ENCODE measurements at regions not wholly inside any gene's neighbourhood (a gene's known extent, or its start where the extent isn't known, plus 50 kb on each side); places are given as distances from the start of the nearest gene placed in this dataset.

- Histone ChIP-seq H4K20me1 (ENCODE audit: insufficient read depth, low read length) (no peaks in the 10 kb centered on the region), H2AFZ (ENCODE audit: low read depth, low read length) (peak overlapping the region; percentile 15), H3K4me3 (ENCODE audit: insufficient read depth, low read depth, low read length) (no peak overlapping the region), H3K9me3 (ENCODE audit: insufficient read depth, low read depth, low read length) (no peaks in the 10 kb centered on the region), H3K27ac (ENCODE audit: low read depth, low read length) (no peak overlapping the region), H3K27me3 (ENCODE audit: insufficient read depth, low read length) (no peaks in the 10 kb centered on the region), H3K36me3 (ENCODE audit: insufficient read depth, low read length) (no peaks in the 10 kb centered on the region), H3K79me2 (ENCODE audit: insufficient read depth, low read length) (no peaks in the 10 kb centered on the region), H3K9ac (ENCODE audit: low read length) (no peak overlapping the region), H3K4me1 (ENCODE audit: insufficient read depth, low read length) (no peaks in the 10 kb centered on the region), H3K4me2 (ENCODE audit: low read length) (no peak overlapping the region)
- TF ChIP-seq EZH2 (IDR thresholded peaks at IDR 0.05; ENCODE audit: insufficient read depth, low read length), result no peak
- no peak for TF ChIP-seq CTCF (IDR thresholded peaks at IDR 0.05; ENCODE audit: insufficient read depth, low read depth, low read length)
- H3K27me3 Mint-ChIP-seq (ENCODE audit: low read depth, unreplicated experiment), result no peaks in the 10 kb centered on the region
- no peak overlapping the region for H3K27ac Mint-ChIP-seq (ENCODE audit: unreplicated experiment)
- no peak overlapping the region for H3K4me3 Mint-ChIP-seq (ENCODE audit: unreplicated experiment)
- no peak for DNase-seq (ENCODE audit: low read depth)
- no peaks in the 10 kb centered on the region for H3K9me3 Mint-ChIP-seq (ENCODE audit: unreplicated experiment)
- H3K4me1 Mint-ChIP-seq (ENCODE audit: low read depth, unreplicated experiment), result no peaks in the 10 kb centered on the region
- no peak for FAIRE-seq
- H3K36me3 Mint-ChIP-seq (ENCODE audit: low read depth, unreplicated experiment), result no peaks in the 10 kb centered on the region
Observed at GRCh38 chr3:145889730-145890129, 271.3 kb downstream of the PLOD2 start.

GRCh38 chr3:145892869-145893268 lies 268.1 kb downstream of the PLOD2 start:
- H4K20me1 ChIP-seq (ENCODE audit: insufficient read depth, low read length), result no peaks in the 10 kb centered on the region
- no peak for TF ChIP-seq CTCF (IDR thresholded peaks at IDR 0.05; ENCODE audit: insufficient read depth, low read depth, low read length)
- TF ChIP-seq EZH2 (IDR thresholded peaks at IDR 0.05; ENCODE audit: insufficient read depth, low read length), result no peak
- DNase-seq (ENCODE audit: low read depth) (no peak), FAIRE-seq (no peak)
- Mint-ChIP-seq H3K36me3 (ENCODE audit: low read depth, unreplicated experiment) (no peaks in the 10 kb centered on the region), H3K4me1 (ENCODE audit: low read depth, unreplicated experiment) (no peaks in the 10 kb centered on the region), H3K4me3 (ENCODE audit: unreplicated experiment) (no peak overlapping the region), H3K27me3 (ENCODE audit: low read depth, unreplicated experiment) (no peaks in the 10 kb centered on the region), H3K27ac (ENCODE audit: unreplicated experiment) (no peak overlapping the region), H3K9me3 (ENCODE audit: unreplicated experiment) (no peaks in the 10 kb centered on the region)
- H2AFZ ChIP-seq (ENCODE audit: low read depth, low read length), result no peak overlapping the region
- no peaks in the 10 kb centered on the region for H3K9me3 ChIP-seq (ENCODE audit: insufficient read depth, low read depth, low read length)
- H3K36me3 ChIP-seq (ENCODE audit: insufficient read depth, low read length), result no peaks in the 10 kb centered on the region
- no peaks in the 10 kb centered on the region for H3K27me3 ChIP-seq (ENCODE audit: insufficient read depth, low read length)
- H3K4me2 ChIP-seq (ENCODE audit: low read length), result no peak overlapping the region
- H3K27ac ChIP-seq (ENCODE audit: low read depth, low read length), result no peak overlapping the region
- no peaks in the 10 kb centered on the region for H3K79me2 ChIP-seq (ENCODE audit: insufficient read depth, low read length)
- H3K4me1 ChIP-seq (ENCODE audit: insufficient read depth, low read length), result no peaks in the 10 kb centered on the region
- no peak overlapping the region for H3K4me3 ChIP-seq (ENCODE audit: insufficient read depth, low read depth, low read length)
- no peak overlapping the region for H3K9ac ChIP-seq (ENCODE audit: low read length)

- no peaks in the 10 kb centered on the region for H3K9me3 ChIP-seq (ENCODE audit: insufficient read depth, low read depth, low read length)
- no peaks in the 10 kb centered on the region for H3K36me3 Mint-ChIP-seq (ENCODE audit: low read depth, unreplicated experiment)
- TF ChIP-seq EZH2 (IDR thresholded peaks at IDR 0.05; ENCODE audit: insufficient read depth, low read length) (no peak), CTCF (IDR thresholded peaks at IDR 0.05; ENCODE audit: insufficient read depth, low read depth, low read length) (no peak)
Observed at GRCh38 chr3:145893331-145893730, 267.7 kb downstream of the PLOD2 start.

More at GRCh38 chr3:145893331-145893730, 267.7 kb downstream of the PLOD2 start:
- Mint-ChIP-seq H3K9me3 (ENCODE audit: unreplicated experiment) (no peaks in the 10 kb centered on the region), H3K27me3 (ENCODE audit: low read depth, unreplicated experiment) (no peaks in the 10 kb centered on the region), H3K4me1 (ENCODE audit: low read depth, unreplicated experiment) (no peaks in the 10 kb centered on the region), H3K4me3 (ENCODE audit: unreplicated experiment) (no peak overlapping the region), H3K27ac (ENCODE audit: unreplicated experiment) (no peak overlapping the region)
- Histone ChIP-seq H3K4me2 (ENCODE audit: low read length) (no peak overlapping the region), H3K4me1 (ENCODE audit: insufficient read depth, low read length) (no peaks in the 10 kb centered on the region), H3K27ac (ENCODE audit: low read depth, low read length) (no peak overlapping the region), H3K79me2 (ENCODE audit: insufficient read depth, low read length) (no peaks in the 10 kb centered on the region), H3K4me3 (ENCODE audit: insufficient read depth, low read depth, low read length) (no peak overlapping the region), H2AFZ (ENCODE audit: low read depth, low read length) (no peak overlapping the region), H3K36me3 (ENCODE audit: insufficient read depth, low read length) (no peaks in the 10 kb centered on the region), H3K27me3 (ENCODE audit: insufficient read depth, low read length) (no peaks in the 10 kb centered on the region), H3K9ac (ENCODE audit: low read length) (no peak overlapping the region), H4K20me1 (ENCODE audit: insufficient read depth, low read length) (no peaks in the 10 kb centered on the region)
- FAIRE-seq (no peak), DNase-seq (ENCODE audit: low read depth) (no peak)

All from astrocyte (in vitro differentiated cells and primary cell).